ELF-1 (cell line): ENCODE measurements at regions not wholly inside any gene's neighbourhood (a gene's known extent, or its start where the extent isn't known, plus 50 kb on each side); places are given as distances from the start of the nearest gene placed in this dataset.
A peak's percentile ranks its signal among the peaks of the same experiment; 100 is the strongest.

Experiments used
- DNase-seq: peaks from one replicate; pipeline ENCODE4 v3.0.0-alpha.2; 2016; ENCODE audit warnings: low read depth, low spot score

DNA sequence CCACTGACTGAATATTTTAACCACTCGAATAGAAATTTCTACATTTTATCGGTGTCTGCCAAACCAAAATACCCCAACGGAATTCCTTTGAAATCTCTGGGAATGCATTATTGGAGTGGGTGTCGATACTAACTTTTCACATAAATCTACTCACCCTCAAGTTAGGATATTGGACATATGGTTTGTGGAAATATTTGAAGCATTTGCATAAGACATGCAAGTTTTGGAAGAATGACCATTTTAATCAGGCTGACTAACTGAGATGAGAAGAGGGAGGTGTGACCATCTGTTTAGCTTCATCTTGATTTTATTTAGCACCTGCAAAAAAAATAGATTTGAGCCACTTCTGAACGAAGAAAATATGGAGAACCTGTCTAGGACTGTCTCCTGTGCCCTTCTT is 61.2 kb downstream of the KLF6 start:
- no peak for DNase-seq

DNA sequence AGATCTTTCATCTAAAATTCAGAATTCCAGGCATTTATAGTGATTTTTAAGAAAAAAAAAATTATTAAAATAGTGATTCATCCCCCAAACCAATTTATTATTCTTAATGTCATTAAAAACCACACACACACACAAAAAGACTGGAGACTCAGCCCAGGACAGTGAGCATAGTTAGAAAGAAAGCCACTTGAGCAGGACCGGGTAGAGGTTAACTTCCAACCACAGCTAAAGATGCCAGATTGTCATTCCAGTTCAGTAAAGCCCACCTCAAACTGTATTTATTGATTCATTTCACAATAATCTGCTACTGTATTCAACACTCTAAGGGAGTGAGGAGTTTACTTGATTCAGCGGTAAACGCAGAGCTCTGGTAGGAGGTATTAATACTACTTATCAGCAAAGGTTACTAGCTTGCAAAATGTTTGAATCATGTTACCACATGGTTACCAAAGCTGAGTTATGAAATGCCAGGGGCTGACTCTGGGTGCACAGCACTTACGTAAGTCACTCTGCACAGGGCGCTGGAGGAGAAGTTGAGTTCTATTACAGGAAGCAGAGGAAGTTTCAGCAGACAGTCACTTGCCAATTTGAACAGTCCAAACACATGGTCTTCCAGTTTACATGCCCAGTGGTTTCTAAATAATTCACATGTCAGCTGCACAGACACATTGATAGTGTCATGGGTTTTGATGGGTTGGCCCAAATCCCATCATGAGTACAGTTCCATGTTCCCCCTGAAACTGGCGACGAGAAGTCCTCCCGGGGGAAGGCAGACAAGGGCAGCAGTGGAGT is 64.6 kb downstream of the KLF6 start:
- no peak for DNase-seq

DNA sequence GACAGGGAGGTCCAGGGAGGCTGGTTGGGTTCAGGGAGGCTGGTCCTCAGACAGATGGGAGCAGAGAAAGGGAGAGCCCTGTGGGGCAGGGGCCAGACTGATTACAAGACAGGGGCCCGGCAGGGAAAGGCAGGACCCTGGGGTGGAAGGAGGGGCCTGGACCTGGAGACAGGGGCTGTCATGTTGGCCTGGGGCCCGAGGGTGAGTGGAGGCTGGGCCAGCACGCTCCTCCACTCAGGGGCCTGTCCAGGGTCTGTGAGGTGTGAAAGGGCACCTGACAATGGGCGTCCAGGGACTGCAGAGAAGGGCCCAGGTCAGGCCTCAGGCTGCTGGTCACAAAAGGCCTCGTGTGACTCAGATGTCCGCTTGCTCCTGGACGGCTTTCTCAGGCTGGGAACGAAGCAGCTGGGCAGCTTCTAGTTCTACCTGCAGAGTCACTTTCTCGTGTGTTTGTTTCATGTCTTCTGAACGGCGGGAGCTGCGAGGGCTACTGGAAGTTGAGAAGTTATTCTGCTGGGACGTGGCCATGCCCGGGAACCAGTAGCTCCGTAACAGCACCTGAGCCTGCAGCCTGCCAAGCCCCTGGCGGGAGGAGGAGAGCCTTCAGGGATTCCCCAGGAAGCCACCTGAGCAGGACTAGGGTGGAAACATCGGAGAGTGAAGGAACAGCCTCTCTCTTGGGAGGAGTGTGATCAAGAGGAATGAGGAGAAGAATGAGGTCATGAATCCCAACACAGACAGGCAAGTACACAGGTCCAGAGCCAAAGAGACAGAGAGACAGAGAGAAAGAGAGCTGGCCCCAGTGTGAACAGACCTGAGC is 65.8 kb downstream of the KLF6 start:
- DNase-seq, result peak; percentile 58

DNA sequence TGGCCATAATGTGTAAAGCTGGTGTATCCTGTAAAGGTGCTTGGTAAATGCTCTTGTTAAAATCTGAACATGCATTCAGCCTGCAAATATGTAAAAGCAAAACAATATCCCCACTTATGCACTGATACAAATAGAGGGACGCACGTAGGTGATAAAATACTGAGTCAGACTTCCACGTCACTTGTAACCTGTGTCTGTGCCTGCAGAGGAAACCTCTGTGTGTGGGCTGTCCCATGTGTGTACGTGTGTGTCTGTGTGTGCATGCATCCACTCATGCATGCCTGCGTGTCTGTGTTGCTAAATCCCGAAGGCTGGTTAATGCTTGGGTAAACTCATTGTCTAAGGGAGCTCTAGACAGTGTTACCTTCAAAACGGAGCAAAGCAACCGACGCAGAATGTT is 68.9 kb downstream of the KLF6 start:
- no peak for DNase-seq

DNA sequence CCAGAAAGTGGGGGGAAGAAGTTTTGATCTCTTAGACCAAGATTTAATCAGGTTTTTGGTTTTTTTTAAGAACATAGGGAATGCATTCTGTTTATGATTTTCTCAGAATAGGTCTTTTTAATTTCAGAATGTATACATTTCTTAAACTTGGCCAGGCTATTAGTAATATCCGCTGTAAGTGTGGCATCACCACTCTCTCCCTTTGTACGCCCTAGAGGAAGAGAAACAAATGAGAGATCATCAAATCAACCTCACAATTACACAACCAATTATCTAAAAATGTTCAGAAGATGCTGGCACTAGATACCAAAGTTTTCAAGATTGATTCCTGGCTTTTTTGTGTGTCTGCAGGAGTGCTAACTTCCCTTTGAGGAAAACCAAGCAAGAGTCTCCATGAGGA is 70.0 kb downstream of the KLF6 start:
- DNase-seq, result no peak

DNA sequence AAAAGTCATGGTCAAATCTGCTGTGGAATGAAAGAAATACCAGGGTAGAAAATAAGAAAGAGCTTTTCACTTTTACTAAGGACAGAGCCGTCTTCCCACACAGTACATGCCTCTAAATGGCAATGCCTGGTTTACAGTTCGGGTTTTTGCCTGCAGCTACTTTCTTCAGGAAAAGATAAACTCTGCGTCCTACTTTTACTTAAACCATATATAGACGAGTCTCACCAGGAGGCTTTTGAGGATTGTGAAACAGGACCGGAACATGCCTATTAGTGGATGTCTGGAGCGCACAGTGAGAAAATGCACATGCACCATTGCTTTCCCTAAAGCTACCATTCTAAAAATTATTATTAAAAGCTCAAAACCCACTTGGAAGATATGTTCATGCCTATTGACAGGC is 70.5 kb downstream of the KLF6 start:
- DNase-seq, result peak; percentile 10

DNA sequence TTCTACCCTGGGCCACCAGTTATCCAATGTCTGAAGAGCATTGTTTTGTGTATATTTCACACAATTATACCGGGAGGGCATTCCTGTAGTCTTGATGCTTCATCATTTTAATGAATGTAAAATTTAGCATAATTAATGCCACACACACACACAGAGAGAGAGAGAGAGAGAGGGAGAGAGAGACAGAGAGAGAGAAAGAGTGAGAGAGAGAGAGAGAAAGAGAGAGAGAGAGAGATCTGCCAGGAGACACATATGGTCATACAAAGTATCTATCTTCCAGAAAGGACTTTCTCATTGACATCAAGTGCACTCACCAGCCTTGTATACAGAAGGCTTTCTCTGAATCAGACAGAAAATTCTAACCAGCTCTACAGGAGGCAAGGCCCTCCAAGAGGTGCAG is 72.3 kb downstream of the KLF6 start:
- DNase-seq, result no peak

DNA sequence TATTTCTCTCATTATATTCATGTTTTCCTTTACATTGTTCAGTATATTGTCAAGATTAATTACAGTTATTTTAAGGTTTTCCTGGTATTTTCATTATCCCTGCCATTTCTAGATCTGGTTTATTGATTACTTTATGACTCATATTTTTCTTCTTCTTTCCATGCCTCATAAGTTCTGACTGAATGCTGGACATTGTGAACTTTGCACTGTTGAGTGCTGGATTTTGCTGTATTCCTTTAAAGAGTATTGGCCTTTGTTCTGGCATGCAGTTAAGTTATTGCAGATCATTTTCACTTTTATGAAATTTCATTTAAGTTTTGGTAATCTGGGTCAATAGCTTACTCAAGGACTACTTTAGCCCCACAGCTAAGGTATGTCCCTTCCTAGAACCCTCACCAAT is 73.1 kb downstream of the KLF6 start:
- no peak for DNase-seq

DNA sequence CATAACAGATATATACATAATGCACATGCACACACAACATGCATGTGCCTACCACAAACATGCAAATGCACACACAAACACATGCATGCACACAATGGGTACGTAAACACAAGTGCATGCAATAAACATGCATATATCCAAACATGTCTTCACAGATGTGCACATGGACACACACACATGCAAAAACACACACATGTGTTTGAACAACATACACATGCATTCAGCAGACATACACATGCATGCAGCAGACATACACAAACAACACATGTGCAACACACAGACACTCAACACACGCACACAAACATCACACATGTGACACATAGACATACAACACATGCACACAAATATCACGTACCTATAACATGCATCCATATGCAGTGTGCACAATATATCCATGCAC is 74.2 kb downstream of the KLF6 start:
- DNase-seq, result no peak

DNA sequence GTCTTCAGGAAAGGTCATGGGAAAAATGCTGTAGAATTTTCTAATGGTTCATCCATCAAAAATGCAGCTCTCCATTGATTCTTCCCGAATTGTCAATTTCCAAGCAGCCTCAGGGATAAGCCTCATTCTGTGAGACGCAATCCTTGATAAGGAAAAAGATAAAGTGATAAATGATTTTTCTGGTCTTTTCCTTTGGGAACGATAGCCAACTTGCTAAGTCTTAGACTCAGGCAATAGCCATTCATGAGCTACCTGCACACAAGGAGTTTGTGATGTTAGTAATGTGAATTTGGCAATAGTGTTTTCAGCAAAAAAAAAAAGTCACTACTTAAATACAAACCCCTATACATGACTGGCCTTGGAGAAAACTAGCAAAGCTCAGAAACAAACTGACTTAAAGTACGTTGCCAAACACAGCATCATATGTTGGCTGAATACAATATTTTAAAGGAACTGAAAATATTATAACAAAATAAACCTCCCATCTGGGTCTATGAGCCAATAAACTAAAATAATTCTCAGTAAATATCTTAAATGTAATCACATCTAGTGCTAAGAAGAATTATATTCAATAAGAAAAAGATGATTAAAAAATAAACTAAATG is 75.5 kb downstream of the KLF6 start:
- no peak for DNase-seq

DNA sequence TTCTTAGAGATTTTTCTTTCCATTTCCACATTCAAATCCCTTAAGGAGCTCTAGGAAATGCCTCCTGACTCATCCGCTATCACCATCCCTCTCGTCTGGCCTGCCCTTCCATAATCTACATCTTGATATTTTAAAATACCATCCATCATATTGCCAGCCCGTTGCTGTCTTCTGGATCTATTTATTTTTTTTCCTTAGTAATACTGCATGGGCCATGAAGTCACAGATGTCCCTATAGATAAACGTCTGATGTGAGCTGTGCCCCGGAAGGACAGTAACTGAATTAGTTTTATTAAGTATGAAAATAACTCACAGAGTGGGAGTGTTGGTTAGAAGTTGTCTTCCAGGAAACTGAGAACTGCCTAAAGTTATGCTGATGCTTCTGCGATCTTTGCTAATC is 76.2 kb downstream of the KLF6 start:
- no peak for DNase-seq

DNA sequence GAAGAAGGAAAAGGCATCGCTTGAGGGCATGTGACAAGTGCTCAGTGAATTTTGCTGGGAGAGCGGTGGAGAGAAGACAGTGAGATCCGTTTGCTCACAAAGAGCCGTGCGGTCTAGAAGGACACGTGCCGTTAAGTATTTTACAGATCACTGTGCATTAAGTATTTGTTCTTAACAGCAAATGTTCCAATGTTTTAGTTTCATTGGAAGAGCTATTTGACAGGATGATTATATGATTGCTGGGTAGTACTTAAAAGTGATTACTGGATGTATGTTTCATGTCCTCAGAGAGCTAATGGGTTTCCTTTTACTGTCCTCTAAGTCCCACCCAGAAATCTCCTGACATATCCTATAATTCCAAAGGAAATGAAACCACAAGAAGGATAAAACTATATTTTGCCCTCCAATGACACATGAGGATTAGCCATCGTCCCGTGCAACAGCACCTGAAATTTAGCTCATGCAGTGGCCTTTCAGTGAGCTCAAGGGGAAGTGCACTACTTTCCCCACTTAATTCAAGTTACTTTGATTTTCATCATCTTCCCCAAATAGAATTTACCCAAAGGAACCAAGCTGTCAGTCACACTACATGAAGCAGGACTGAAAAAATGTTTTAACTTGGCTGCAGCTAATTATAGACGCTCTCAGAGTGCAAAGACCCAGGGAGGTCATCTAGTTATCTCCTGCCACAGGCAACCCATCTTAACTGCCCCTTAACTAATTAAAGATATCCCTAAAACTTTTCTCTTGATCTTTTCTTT is 80.3 kb downstream of the KLF6 start:
- DNase-seq, result no peak

DNA sequence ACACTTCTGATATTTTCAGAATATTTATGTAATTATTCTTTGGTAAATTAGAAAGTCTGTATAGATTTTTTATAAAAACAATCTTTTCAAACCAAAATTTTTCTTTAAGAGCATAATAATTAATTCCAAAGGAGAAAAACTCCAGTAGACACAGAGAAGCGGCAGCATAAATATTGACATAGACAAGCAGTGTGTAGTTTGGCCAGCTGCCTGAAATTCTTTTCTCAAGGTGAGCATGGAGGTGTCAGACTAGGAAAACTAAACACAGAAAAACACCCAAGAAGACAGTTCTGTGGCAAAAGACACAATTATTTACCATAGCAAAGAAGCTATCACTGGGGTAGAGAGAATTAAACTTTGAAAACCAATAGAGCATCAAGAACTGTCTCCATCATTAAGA is 82.4 kb downstream of the KLF6 start:
- no peak for DNase-seq

DNA sequence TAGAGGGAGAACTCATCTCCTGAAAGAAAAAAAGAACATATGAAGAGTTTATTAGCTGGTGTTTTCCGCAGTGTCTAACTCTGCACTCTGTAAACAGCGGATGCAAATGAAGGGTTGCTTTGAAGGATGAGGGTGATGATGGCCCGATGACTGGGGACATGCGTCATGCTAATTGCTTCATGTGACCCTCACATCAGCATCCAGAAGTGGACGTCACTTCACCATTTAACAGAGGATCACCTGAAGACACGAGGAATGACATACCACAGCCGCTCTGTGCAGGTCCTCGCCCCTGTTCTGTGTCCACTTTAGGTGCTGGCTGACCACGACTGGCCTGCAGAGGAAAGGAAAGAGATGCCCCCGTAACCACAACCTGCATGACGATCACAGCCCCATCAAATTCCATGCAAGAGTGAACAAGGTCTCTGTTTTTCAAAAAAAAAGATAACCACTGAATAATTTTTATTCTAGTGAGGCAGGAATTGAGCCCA is 82.9 kb downstream of the KLF6 start:
- DNase-seq, result no peak

DNA sequence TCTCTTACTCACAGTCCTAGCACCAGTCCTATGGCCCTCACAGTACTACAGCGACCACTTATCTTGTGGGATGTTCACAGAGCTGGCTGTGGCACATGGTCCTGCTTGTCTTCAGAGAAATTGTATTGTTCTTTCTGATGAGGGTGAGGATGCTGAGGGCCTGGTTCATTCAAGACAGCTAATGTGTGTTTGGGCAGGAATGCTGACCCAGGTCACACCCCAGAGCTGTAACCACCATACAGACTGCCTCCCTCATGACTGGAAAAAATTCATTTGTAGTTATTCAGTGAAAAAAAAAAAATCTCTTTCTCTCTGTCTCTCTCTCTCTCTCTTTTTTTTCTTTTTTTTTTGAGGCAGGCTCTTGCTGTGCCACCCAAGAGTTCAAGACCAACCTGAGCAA is 83.5 kb downstream of the KLF6 start:
- no peak for DNase-seq

DNA sequence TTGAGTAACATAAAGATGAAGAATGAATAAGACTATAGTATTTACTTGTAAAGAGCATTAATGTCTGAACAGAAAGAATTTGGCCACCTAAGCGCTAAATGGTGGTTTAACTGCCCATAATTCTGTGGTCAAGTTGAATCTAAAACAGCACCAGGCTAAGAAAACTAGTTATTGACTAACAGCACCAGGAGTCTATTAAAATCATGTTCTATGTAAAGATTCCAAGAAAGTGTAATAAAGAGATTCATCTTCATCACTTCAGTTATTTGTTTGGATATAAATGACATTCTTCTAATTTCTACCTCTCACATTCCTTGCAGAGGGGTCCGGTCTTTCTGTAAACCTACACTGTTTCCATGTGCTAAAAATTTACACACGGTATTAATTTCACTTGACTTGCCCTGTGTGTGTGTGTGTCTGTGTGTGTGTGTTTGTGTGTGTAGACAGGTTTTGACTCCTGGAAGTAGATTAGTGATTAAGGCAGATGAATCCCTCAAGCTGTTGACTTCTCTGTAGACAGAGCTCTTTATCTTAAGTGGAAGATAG is 84.4 kb downstream of the KLF6 start:
- no peak for DNase-seq

DNA sequence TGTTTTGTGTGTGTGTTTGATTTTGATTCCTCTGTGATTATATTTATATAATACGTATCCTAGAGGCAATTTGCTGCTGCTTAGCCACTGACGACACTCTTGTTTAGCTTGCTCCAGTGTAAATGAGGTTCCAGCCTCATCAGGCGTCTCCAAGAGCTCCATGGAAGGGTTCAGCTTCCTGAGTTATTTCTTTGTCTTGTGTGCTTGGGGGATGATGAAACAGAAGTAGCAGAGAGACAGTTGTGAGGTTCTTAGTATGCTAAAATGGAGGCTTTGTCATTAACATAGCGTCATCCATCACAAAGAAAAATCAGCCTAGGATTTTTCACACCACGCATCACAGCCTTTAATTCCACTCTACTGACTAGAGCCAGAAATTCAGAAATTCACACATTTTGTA is 85.1 kb downstream of the KLF6 start:
- peak; percentile 6 for DNase-seq

DNA sequence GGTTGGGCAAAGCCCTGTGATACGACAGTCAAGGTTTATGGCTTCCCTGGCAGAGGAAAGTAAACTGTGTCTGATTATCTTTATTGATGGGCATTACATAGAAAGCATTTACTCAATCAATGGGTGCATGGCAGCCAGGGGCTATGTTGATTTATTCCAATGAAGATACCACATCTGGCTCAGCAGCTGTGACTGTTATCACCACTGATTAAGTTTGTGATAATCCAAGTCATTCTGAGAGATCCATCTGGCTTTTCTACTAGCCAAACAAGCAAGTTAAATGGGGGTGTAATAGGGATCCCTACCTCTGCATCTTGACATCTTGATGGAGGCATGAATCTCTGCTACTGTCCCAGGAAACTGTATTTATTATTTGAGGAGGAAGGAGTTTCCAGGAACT is 86.7 kb downstream of the KLF6 start:
- DNase-seq, result no peak

DNA sequence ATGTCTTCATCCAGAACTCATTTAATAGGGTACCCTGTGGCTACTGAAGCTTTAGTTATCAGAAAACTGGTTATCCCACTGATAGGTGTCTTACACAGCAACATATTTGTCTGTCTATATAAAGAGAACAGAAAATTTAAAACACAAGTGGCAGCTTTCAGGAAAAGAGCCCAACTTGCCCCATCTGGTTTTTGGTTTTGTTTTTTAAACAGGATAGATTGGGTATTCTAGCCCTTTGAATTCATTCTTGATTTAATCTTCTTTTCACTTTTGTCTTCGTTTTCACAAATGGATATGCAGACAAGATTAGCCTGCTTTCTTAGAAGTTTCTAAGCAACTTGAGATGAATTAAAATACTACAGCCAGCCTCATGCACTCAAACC is 91.3 kb downstream of the KLF6 start:
- DNase-seq, result no peak

DNA sequence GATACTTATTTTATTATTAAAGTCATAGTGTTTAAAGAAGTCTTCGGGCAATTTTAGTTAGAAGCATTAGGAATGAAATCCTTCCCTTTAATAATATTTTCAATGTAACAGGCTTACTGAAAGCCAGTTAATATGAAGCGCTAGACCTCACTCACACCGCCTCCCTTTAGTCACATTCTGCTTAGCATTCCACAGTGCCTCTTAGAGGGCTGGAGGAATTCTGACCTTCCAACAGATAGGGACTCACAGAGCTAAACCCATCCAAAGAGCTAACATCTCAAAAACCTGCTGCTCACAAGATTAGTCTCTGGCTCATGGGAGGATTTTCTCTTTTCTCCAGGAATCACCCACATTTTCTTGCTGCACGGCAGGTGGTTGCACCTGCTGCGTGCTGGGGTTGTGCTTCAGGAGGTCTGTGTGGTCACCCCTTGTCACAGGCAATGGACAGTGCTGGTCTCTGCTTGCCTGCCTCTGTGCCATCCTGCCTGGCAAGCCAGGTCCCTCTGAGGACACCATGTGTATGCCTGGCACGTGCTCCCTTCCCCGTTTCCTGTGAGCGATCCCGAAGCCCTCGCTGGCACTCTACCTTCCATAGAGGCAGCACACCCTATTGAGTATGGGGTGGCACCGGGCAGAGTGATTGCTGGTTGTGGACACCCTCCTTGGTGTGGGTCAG is 91.8 kb downstream of the KLF6 start:
- no peak for DNase-seq

DNA sequence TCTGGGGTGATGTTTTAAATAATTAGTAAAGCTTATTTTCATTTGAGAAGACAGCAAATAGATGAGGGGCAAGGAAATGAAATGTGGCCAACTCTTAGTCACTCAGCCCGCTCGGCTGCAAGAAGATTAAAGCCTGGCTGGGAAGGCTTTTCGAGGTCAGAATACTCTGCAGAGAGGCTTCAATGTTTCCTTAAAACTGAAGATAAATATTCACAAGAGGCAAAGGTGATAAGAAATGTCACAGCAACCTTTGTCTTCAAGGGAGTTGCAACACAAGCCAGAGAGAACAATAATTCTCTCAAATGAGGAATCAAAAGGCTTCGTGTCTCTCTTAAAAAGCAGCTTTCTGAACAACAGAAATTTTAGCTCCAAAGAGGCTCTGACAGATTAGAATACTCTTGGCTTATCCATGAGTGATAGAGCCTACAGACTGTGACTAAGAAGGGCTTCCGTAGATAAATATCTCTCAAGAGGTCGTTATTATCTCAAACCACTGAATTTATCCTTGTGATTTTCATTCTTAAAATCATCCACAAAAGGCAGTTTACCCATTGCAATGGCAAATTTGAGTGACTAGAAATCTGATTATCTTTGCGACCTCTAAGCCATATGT is 92.5 kb downstream of the KLF6 start:
- no peak for DNase-seq
